GM21515 (cell line): ENCODE measurements at regions not wholly inside any gene's neighbourhood (a gene's known extent, or its start where the extent isn't known, plus 50 kb on each side); places are given as distances from the start of the nearest gene placed in this dataset.

Experiments used
- ATAC-seq: cut with Tn5 transposase; IDR thresholded peaks from one replicate; pipeline ENCODE4 v1.9.1; 2021; ENCODE audit not compliant: unreplicated experiment

DNA sequence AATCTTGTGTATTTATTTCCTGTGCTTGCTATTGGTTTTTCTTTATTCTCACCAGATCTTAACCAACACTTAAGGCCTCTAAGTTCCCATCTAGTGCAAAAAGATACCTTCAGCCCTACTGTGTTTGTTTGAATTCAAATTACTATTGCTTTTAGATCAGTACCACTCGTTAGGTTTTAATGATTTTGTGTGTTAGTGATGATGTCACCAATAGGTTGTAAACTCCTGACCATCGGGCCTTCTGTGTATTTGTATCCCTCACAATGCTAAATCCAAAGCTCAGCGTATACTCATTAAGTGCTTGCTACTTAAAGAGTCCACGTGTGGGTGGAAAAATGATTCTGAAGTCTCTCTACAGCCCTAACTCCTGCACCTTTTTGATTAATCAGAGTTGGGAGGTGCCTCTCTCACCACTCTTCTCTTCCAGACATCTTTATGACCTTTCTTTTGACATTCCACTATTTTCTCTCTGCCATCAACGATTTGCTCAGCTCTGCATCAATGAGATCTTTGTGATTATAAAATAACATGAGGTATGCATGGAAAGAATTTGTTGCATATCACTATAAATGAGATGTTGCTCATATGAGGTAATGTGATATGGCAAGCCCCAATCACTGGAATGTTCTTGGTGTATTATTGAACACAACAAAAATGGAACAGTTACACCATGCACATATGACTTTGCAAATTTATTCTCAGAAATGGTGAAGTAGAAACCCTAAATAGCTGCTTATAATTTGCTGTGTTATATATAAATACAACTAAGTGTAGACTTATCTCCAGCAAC lies 55.1 kb upstream of the LAMA2 start:
- no peak for ATAC-seq

DNA sequence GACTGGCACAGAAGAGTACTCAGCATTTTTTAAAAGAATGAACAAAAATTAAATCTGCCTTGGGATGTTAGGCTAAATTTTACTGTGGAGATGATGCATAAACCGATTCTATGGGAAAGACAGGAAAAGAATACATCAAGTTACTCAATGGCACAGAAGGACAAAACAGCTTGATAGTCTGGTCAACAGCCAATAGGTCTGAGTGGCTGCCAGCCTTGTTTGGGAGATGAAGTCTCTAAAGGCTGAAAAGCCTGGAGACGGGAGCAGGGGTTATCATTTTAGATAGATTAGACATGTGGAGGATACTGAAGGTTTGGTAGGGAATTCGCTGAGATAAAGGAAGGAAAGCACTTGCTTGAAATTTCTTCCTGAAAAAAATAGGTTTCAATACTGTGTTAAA lies 56.3 kb upstream of the LAMA2 start:
- no peak for ATAC-seq

DNA sequence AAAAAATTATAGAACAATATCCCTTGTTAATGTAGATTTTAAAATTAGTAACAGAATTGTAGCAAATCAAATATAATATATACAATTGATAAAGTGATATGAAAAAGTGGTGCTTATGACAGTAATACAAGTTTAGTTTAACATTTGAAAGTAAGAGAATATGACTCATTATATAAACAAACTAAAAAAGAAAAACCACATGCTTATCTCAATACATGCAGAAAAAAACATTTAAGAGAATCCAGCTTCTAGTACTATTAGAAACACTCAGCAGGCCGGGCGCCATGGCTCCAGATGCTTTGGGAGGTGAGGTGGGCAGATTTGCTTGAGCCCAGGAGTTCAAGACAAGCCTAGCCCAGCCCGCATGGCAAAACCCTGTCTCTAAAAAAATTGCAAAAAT lies 60.7 kb upstream of the LAMA2 start:
- ATAC-seq, result no peak

DNA sequence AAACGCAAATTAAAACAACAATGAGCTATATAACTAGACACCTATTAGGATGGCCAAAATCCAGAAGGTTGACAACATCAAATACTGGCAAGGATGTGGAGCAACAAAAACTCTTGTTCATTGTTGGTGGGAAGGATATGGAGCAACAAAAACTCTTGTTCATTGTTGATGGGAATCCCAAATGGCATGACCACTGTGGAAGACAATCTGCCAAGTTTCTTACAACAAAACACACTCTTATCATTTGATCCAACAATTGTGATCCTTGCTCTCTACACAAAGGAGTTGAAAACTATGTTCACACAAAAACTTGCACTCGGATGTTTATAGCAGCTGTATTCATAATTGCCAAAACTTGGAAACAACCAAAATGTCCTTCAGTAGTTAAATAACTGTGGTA lies 61.8 kb upstream of the LAMA2 start:
- no peak for ATAC-seq

DNA sequence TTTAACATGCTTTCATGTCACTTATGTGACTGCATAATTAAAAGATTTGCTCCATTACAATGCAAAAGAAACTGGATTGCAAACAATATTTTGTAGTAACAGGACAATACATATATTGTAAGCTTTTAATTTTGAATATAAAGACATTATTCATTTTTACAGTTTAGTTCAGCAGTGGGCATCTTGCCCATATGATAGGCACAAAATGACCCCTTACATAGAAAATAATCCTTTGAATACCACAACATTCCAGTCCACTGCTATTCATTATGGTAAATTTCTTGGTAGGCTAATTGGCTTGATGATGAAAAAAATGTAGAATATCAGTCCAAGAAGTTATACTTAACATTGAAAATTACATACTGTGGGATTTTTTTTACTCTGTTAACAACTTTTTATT lies 74.1 kb upstream of the LAMA2 start:
- ATAC-seq, result no peak

DNA sequence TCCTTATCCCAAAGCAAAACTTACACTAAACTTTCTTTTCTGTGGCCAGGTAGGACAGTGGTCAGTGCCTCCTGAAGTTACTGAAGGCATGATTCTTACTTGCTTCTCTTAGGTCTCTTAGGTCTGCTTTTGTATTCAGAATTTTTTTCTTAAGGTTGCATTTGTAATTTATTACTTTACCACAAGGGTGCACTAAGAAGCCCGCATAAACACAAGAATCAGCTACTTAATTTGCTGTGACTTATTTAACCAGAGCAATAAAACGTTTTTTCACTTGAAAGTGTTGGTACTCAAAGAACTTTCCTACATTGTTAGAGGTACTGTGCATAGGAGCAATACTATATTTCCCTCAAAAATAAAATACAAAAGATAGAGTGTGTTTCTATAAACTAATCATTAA lies 75.4 kb upstream of the LAMA2 start:
- no peak for ATAC-seq

DNA sequence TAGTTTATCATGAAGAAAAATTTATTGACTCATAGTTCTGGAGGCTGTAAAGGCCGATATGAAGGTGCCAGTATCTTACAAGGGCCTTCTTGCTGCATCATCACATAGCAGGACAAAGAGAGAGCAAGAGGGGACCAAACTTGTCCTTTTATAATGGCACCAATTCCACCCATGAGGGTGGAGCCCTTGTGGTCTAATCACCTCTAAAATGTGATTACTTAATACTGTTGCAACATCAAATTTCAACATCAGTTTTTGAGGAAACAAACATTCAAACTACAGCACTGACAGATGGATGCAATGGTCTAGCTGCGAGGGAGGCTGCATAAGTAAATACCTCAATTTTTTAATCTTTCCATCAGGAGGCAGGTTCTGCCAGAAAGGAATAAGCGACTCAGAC lies 76.7 kb upstream of the LAMA2 start:
- no peak for ATAC-seq

DNA sequence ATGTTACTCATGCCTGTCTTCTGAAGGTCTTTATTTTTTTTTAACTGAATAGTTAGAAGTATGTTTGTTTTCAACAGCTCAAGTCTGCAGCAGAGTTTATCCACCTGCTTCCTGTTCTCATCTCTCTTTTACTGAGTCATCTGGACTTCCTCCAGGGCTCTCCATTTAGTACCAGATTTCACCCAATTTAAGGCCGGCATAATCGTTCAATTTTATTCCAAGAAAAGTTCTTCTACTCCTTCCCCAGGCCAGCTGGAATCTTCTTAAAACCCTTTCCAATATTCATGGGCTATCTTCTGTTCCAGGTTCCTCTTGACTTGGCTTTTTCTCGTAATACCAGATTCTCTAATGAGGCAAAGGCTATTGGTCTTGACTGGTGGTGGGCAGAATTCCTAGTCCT lies 79.0 kb upstream of the LAMA2 start:
- ATAC-seq, result no peak

DNA sequence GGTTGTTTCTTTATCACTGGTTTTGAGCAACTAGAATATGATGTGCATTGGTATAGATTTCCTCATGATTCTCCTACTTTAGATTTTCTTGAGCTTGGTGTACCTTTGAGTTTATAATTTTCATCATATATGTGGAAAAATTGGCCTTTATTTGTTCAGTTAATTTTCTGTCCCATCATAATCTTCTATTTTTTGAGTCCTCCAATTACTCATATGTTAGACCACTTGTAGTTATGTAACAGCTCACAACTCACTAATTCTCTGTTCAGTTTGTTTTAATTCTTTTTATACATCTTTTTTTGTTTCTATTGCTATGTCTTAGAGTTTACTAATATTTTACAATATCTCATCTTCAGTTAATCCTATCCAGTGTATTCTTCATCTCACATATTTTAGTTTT lies 81.3 kb upstream of the LAMA2 start:
- ATAC-seq, result no peak

DNA sequence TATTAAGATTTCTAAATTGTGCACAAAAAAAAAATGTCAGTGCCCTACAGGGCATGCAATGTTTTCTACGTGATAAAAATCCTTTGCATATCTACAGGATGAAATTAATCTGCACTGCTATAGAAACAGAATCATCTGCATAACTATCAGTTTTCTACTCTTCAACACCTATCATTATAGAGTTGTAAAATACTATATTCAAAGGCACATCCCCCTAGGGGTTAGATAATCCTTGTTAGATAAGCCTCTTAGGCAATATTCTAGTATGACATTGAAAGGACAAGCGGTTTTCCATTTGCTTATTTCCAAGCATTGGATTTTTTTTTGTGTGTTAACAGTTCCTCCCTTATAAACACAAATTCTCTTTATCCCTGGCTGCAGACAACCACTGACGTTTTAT lies 98.7 kb upstream of the LAMA2 start:
- no peak for ATAC-seq

DNA sequence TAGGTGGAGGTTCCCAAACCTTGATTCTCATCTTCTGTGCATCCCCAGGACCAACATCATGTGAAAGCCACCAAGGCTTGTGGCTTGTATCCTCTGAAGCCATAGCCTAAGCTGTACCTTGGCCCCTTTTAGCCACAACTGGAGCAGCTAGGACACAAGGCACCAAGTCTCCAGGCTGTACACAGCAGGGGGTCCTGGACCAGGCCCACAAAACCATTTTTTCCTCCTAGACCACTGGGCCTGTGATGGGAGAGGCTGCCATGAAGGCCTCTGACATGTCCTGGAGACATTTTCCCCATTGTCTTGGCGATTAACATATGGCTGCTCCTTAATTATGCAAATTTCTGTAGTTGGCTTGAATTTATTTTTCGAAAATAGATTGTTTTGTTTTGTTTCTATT lies 114.8 kb upstream of the LAMA2 start:
- no peak for ATAC-seq

DNA sequence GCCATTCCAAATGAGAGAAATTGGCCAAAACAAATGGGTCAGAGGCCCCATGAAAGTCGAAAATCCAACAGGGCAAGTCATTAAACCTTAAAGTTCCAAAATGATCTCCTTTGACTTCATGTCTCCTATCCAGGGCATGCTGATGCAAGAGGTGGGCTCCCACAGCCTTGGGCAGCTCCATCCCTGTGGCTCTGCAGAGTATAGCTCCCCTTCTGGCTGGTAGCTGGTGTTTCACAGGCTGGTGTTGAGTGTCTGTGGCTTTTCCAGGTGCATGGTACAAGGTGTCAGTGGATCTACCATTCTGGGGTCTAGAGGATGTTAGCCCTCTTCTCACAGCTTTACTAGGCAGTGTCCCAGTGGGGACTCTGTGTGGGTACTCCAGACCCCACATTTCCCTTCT lies 115.2 kb upstream of the LAMA2 start:
- ATAC-seq, result no peak

DNA sequence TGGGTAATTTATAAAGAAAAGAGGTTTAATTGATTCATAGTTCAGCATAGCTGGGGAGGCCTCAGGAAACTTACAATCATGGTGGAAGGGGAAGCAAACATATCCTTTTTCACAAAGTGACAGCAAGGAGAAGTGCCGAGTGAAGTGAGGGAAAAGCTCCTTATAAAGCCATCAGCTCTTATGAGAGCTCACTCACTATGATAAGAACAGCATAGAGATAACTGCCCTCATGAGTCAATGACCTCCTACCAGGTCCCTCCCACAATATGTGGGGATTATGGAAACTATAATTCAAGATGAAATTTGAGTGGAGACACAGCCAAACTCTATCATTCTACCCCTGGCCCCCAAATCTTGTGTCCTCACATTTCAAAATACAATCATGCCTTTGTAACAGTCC lies 115.8 kb upstream of the LAMA2 start:
- ATAC-seq, result no peak

DNA sequence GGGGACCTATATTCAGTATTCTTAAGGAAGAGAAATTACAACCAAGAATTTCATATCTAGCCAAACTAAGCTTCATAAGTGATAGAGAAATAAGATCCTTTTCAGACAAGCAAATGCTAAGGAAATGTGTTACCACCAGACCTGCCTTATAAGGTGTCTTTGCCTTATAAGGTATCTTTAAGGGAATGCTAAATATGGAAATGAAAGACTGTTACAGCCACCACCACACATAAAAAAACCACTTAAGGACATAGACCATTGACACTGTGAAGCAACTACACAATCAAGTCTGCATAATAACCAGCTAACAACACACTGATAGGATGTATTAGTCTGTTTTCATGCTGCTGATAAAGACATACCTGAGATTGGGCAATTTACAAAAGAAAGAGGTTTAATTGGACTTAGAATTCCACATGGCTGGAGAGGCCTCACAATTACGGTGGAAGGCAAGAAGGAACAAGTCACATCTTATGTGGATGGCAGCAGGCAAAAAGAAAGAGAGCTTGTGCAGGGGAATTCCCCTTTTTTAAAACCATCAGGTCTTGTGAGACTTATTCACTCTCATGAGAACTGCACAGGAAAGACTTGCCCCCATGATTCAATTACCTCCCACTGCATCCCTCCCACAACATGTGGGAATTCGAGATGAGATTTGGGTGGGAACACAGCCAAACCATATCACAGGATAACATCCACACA lies 119.2 kb upstream of the LAMA2 start:
- ATAC-seq, result no peak

DNA sequence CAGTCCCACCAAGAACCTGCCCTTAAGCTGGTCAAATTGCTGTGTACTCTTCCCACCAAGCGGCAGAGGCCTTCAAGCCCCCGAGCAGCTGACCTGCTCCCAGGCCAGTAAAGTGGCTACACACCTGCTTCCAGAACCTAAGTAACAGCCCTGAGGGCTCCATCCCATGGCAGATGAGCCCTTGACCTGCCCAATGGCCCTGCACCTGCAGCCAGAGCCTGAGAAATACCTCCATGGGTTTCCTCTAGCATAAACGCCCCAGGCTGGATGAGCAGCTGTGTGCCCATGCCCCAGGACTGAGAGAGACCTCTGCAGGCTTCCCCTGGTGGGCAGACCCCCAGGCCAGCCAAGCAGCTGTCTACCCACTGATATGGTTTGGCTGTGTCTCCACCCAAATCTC lies 123.0 kb upstream of the LAMA2 start:
- ATAC-seq, result no peak

DNA sequence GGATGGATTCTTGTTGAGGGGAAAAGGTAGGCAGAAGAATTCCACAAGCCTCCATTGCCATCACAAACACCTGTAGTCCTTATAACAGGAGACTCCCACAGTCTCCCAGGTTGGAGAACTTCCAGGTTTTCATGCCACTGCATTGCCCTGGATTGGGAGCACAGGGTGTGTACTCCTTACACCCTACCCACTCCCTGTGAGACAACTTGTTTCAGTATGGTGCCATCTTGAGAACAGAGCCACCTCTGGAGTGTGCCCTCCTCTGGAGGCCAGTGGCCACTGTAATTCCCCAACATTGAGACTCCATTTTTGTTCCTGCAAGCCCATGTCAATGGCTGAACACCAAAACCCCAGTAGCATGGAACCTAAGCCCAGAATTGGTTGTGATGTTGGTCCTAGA lies 123.5 kb upstream of the LAMA2 start:
- ATAC-seq, result no peak

DNA sequence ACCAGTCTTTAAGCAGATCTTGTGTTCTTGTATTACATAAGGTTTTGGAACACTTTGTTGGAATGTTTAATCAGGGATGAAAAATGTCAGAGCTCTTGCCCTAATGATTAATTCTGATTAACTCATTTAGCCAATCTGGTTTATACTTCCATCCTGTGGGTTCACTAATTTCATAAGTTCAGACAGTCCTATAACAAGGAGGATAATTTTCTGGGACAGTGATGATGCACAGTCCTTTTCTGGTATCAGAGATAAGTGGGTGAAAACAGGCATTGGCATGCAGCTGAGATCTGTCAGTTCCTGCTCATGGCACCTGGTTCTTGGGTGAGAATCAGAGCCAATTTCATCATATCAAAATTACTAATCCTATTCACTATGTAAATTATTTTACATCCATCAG lies 125.0 kb upstream of the LAMA2 start:
- no peak for ATAC-seq

DNA sequence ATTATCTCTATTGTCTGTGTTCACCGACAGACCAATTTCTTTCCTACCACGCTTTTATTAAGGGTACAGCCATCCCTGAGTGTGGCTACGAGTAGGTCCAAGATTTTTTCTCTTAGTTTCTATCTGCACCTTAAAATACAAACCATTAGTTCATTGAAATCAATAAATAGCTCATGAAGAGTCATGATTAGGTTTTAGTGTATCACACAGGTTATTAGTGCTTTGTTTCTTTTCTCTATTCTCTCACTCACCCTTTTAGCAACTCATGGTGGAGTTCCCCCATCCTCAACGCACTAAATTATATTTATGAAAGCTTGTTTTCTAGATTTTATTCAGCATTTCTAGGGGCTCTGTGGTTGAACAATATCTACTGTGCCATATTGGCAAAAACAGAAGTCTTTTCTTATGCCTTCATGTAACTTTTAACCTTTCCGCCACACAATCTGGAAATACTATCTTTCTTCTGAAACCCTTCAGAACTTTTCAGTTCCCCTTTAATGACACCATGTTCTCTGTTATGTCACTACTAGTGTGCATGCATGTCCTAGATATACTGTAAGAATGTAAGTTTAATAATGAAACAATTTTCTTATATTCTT lies 128.2 kb upstream of the LAMA2 start:
- peak; percentile 98 for ATAC-seq

DNA sequence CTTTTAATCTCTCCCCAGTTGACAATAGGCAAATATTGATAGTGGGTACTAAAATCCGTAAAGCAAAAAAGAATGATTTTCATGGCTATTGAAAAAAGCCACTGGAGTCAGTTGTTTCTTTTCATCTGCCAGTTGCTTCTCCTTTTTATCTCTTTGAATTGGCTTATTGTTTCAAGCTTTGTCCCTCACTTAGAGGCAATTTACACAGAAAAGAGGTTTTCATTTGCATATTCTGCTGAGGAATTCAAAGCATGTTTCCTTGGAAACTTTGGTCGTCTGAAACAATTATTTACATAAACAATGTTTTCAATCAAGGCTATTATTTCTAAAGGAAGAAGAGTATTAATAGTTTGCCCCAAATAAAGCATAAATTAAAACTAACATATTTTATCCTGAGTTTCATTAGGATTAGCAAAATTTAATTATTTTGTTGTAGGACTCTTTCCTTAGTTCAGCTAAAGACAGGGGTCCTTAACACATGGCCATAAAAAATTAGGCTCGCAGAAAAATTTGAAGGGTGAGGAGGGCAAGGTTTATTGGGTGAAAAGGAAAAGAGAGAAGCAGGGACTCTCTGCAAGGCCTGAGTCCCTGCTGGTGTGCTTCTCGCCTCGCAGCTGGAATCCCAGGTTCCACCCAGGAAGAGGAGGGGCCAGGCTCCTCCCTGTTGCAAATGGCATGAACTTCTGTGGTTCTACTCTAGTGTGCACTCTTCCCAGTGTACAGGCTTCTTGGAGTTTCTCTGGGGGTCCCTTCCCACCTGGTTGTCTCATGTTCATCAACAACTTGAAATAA lies 138.8 kb upstream of the LAMA2 start:
- ATAC-seq, result no peak

DNA sequence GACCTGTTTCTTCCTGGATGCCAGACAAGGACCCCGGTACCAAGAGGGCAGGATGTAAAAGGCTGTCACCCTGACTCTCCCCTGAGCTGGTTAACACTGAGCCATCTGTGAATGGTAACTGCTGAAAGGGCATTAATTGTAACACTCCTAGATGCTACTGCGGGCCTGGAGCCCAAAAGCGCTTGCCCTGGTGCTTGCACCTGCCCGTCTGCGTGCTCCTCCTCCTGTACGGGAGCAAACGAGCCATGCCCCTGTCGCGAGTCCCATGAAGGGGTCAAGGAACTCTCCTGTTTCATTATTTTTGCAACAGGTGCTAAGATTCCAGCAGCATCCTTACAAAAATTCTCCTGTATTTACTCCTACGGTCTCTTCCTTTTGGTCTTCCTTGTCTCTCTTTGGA lies 140.0 kb upstream of the LAMA2 start:
- no peak for ATAC-seq

DNA sequence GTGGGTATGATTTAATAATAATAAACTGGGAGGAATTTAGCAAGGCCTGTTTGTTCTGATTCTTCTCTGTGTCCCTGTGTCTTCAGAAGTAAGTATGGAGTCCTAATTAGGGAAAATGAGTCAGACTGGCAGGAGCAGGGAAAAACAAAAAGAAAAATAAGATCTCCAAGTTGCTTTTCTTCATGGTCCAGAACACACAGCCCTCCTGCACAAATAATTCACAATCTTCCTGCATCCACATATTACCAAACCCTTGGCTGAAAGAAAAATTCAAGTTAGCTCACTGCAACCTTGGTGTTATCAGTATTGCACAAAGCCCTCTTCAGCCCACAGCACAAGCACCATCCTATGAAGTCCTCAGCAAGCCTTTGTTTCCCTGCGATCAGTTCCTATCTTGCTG lies 142.0 kb upstream of the LAMA2 start:
- no peak for ATAC-seq

DNA sequence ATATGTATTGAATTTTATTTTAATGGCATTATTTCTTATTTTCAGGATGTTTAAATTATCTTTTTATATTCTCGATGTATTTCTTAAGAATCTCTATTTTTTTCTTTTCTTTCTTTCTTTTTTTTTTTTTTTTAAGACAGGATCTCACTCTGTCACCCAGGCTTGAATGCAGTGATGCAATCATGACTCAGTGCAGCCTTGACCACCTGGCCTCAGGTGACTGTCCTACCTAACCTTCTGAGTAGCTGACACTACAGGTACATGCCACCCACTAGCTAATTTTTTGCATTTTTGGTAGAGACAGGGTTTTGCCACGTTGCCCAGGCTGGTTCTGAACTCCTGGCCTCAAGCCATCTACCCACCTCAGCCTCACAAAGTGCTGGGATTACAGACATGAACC lies 143.8 kb upstream of the LAMA2 start:
- ATAC-seq, result no peak
